Kidney epithelial cell (primary cell): ENCODE measurements at regions not wholly inside any gene's neighbourhood (a gene's known extent, or its start where the extent isn't known, plus 50 kb on each side); places are given as distances from the start of the nearest gene placed in this dataset.
A peak's percentile ranks its signal among the peaks of the same experiment; 100 is the strongest.

Experiments used
- DNase-seq: peaks from one replicate; pipeline ENCODE4 v3.0.0-alpha.2; 2010; ENCODE audit warnings: low read depth
- H3K27me3 ChIP-seq: 2 replicates; pipeline ENCODE4 v1.6.0; 2011; ENCODE audit warnings: low read length; ENCODE audit not compliant: control insufficient read depth, insufficient read depth
- H3K36me3 ChIP-seq: 2 replicates; pipeline ENCODE4 v1.5.1; 2011; ENCODE audit warnings: low read length; ENCODE audit not compliant: control insufficient read depth, insufficient read depth
- H3K4me3 ChIP-seq: 2 replicates; pipeline ENCODE4 v1.5.1; 2011; ENCODE audit warnings: low read depth, mild to moderate bottlenecking, control low read depth, low read length
- TF ChIP-seq, protein P1 (sequence below): IDR thresholded peaks from 2 replicates; pipeline ENCODE4 v1.5.1; 2011; ENCODE audit warnings: mild to moderate bottlenecking, moderate library complexity, low read length, control low read depth, inconsistent platforms; ENCODE audit not compliant: insufficient read depth, poor library complexity, severe bottlenecking

DNA sequence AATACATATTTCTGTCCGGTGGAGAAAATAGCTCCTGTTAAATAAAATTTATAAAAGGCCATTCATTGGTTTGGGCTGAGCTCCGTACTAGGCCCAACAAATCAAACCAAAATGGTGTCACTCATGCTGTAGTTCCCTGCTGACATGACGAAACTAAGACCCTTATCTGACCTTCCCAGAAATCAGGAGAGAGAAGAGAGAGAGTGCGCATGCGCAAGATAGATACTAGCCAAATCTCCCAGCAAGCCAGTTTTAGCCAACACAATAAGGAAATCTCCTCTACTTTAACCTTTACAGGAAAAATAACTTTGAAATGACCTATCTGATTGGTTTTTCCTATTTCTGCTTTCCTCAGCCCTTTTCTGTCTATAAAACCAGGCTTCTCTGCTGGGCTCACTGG, 152.7 kb upstream of the RMST start:
- TF ChIP-seq, protein P1, sequence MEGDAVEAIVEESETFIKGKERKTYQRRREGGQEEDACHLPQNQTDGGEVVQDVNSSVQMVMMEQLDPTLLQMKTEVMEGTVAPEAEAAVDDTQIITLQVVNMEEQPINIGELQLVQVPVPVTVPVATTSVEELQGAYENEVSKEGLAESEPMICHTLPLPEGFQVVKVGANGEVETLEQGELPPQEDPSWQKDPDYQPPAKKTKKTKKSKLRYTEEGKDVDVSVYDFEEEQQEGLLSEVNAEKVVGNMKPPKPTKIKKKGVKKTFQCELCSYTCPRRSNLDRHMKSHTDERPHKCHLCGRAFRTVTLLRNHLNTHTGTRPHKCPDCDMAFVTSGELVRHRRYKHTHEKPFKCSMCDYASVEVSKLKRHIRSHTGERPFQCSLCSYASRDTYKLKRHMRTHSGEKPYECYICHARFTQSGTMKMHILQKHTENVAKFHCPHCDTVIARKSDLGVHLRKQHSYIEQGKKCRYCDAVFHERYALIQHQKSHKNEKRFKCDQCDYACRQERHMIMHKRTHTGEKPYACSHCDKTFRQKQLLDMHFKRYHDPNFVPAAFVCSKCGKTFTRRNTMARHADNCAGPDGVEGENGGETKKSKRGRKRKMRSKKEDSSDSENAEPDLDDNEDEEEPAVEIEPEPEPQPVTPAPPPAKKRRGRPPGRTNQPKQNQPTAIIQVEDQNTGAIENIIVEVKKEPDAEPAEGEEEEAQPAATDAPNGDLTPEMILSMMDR = no peak
- Histone ChIP-seq H3K4me3 (no peak overlapping the region), H3K27me3 (no peaks in the 10 kb centered on the region), H3K36me3 (no peaks in the 10 kb centered on the region)
- no peak for DNase-seq

DNA sequence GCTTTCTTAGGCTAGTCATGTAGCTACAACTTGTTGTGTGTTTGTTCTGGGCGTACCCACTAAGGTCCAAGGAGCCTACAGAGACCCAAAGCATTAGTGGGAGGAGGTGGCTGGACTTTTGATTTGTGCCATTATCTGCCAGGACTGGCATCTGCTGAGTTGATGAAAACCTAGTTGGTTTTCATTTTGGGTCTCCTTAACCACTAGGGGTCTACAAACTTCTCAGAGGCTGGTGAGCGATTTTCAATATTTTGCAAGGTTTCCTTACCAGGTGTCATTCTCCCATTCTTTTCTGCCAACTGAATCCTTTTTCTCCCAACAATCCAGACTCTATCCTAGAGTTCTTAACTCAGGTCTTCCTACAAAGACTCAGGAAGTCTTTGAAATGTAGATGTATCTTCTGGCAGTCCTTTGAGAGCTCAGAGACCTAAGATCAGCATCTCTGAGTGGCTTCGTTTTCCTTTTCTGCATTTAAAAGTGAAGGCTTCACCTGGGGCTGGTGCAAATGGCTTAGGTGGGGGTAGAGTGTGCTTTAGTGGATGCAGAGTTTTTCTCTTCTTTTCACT, 150.0 kb upstream of the RMST start:
- DNase-seq = no peak
- TF ChIP-seq, protein P1 = no peak
- no peaks in the 10 kb centered on the region for H3K36me3 ChIP-seq
- H3K27me3 ChIP-seq = no peaks in the 10 kb centered on the region
- no peak overlapping the region for H3K4me3 ChIP-seq

DNA sequence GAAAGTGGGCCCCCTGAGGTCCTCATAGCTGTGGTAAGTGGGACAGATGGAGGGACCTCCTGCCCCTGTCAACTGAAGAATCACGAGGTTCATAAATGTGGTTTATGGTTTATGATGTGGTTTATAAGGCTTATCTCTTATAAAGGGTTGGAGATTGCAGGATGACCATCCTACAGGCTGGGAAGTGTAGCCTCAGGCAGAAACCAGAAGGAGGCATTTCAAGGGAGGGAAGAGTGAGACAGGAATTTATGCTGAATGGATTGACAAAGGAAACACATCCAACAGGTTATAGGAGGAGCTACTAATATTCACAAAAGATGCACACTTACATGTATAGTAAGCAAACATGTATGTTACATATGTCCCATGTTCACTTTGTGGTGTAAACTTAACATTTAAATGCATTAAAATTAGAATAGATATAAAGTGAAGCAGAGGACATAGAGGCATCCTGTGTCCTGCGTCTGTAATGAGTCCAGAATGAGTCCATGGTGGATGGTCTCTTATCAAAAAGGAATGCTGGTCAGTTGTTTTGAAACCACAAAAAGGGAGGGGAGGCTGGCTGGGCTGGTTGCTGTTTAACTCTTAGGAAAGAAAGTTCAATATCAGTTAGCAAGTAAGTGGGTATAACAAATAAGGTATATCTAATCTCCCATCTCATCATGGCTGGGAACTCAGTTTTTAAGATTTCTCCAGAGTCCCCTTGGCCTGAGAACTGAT, 149.0 kb upstream of the RMST start:
- Histone ChIP-seq H3K4me3 (no peak overlapping the region), H3K36me3 (no peaks in the 10 kb centered on the region), H3K27me3 (no peaks in the 10 kb centered on the region)
- DNase-seq = peak; percentile 21
- TF ChIP-seq, protein P1 = no peak

DNA sequence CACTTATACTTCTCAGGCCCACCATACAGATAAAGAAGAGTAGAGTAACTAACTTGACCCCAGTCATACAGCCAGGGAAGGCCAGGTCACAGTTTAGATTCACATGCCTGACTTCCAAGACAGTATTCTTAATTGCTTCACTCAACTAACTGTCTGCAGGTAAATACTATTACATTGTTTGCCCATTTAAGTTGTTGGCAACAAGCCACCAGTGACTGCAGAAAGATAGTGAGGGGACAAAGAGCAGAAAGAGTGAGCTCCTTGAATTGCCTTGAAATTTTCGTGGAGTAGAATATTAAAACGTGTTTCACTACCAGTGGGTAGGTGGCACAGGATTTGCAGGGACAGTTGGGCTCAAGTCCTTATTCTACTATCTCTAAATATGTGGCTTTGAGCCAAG, 146.3 kb upstream of the RMST start:
- DNase-seq = no peak
- H3K4me3 ChIP-seq = no peak overlapping the region
- TF ChIP-seq, protein P1 = no peak
- H3K27me3 ChIP-seq = no peaks in the 10 kb centered on the region
- H3K36me3 ChIP-seq = no peaks in the 10 kb centered on the region

DNA sequence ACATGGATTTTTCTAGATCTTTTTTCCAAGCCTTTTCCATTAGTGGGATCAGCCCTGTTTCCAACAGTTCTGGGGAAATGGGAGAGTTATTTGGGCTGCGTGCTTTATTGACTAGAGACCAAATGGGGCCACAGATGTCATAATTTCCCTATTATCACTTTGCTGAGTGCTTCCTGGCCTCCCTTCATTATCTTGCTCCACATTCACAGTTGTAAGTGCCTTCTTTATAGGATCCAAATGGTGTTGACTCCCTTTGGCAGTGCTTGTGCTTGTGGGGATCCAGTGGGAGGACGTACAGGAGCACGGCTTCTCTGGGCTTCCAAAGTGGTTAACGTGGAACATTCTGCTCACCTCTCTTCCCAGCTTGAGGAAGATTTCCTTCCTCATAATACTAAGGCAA, 141.0 kb upstream of the RMST start:
- no peaks in the 10 kb centered on the region for H3K27me3 ChIP-seq
- TF ChIP-seq, protein P1 = no peak
- H3K4me3 ChIP-seq = no peak overlapping the region
- no peaks in the 10 kb centered on the region for H3K36me3 ChIP-seq
- no peak for DNase-seq

DNA sequence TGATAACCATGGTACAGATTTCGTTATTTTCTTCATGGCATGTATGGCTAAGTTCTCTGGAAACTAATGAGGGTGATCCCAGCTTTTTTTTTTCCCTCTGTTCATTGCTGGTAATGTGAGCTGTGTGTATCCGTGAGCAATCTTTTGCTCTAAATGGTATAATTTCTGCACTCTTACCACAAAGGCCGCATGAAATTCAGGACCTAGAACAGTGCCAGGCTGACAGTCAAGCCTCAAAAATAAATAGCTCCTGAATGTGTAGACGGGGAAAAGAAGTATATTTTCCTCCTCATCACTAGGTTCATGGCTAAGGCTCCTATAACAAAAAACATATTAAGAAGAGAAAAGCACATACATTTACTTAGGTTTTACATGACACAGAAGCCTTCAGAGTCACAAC, 140.2 kb upstream of the RMST start:
- Histone ChIP-seq H3K36me3 (no peaks in the 10 kb centered on the region), H3K27me3 (no peaks in the 10 kb centered on the region), H3K4me3 (no peak overlapping the region)
- TF ChIP-seq, protein P1 = no peak
- no peak for DNase-seq
